Retina (tissue), 1 donor: ENCODE measurements at regions not wholly inside any gene's neighbourhood (a gene's known extent, or its start where the extent isn't known, plus 50 kb on each side); places are given as distances from the start of the nearest gene placed in this dataset.
A peak's percentile ranks its signal among the peaks of the same experiment; 100 is the strongest.

Experiments used
- DNase-seq: peaks from one replicate; pipeline ENCODE4 v3.0.0-alpha.2; 2016

DNA sequence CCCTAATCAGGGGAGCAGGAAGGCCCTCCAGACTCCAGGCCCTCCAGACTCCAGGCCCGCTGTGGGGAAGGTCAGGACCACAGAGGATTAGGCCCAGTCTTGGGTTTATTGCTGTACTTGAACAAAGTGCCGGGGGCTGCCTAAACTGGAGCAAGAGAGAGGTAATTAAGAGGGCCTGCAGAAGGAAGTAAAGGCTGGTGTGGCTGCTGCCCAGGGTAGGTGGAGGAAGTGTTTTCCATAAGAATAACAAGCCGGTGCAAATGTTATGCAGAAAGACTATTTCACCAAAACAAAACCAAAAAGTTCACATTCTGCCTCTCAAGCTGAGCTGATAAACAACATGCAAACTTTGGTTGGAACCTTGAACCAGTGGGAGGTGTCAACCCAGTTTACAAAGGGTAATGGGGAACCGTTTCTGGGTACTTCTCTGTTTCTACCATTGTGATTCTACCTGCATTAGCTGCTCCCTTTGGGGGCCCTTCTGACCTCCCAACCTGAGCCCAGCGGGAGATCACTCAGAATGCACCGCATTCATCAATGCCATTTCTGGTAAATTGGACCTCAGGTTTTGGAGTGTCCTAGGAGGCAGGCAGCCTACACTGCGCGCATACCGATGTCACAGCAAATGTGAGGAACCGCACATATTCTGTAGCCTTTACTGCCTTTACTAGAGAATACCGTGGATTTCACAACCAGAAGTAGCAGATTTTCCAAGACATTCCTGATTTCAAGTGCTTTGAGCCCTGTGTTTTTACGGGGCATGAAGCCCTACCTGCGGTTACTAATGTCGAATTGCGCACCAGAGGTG lies 59.7 kb upstream of the BCOR start:
- peak; percentile 25 for DNase-seq

DNA sequence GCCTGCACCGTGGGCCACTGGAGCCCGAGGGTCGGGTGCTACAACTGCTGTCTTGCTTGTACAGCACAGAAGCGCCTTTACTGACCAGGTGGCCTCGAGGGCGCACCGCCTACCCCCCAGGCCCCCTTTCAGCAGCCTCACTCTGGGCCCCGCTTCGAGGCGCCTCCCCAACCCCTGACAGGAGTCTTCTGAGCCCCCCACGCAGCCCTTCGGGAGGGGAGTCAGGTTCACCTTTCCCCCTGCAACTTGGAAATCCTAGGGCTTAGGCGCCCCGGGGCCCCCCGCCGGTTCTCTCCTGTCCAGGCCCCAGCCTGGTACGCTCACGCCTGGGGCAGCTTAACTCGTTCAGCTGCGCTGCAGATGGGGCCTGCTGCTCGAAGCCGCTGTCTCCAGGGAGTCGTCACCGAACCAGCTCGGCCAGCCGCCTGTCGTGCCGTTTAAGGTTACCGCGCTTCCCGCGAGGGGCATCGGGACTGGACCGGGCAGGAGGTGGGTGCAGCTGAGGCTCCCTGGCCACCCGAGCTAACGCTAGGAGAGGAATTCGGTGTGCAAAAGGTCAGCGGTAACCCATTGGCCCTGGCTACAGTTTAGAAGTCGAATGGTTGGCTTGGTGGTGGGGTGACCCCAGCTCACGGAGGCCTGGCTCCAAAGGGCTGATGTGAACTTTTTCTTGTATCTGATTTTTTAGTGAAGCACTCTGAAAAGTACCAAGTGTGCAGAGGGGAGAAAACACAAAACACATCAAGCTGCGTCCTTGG lies 58.9 kb upstream of the BCOR start:
- DNase-seq, result peak; percentile 54

DNA sequence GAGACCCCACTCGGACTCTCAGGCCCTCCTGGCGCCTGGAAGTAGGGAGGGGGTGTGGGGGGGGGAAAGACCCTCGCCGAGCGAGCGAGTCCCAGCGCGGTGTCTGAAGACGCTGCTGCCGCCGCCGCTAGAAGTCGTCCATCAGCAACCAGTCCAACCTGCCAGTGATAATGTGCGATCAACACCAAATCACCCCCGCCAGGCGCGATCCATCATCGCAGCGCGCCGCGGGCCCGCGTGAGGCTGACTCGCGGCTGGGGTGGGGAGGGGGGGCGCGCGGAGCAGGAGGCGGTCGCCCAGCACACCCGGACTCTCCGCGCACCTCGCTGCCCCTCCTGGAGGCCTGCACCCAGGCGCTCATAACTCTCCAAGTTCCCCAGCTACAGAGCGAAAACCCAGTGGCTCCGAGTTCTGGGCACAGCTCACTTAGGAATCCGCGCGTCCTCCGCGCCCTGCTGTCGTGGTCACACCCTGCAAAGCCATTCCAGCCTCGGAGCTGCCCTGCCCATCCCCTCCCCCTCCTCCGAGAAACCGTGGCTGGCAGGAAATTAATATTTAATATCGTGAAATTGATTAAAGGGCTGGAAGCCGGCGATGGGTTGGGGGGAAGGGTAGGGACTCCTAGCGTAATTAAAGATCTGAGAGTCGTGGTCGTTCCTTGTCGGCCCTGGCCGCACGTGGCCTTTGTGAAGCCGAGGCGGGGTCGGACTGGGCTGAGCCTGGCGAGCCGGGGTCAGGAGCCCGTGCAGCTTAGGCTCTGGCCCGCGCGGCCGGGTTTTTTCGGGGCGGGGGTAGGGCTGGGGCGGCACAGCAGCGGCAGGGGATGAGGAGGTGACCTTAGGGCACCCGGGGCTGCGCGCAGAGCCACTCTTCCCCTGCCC lies 58.1 kb upstream of the BCOR start:
- peak; percentile 79 for DNase-seq

DNA sequence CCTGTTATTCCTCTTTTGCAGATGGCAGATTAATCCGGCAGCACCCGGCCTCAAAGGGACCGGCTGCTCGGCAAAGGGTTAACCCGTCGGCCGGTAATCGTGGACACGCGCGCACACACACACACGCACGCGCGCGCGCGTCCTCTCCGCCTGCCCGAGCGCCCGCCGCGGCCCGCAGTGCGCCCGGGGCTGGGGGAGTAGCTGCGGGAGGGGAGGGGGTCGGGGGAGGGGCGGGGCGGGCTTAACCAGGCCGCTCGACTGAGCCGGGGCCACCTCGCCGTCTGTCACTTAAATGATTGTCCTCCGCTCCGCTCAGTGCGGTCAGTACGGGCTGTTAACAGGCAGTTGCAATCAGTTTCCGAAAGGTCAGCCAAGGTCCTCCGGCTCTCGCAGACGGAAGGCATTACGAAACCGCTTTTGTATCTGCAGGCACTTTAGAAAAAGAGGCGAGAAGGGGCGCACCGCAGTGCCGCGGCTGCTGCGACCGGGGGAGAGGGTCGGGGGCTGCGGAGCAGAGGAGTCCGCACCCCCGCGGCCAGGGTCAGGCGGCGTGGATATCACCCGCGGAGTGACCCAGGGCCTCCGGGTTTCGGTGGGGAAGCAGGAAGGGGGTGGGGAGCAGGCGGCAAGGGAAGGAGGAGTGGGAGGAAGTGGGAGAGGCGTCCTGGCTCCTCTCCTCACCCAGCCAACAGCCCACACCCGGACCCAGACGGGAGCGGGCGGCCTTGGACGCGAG lies 57.3 kb upstream of the BCOR start:
- DNase-seq, result no peak

DNA sequence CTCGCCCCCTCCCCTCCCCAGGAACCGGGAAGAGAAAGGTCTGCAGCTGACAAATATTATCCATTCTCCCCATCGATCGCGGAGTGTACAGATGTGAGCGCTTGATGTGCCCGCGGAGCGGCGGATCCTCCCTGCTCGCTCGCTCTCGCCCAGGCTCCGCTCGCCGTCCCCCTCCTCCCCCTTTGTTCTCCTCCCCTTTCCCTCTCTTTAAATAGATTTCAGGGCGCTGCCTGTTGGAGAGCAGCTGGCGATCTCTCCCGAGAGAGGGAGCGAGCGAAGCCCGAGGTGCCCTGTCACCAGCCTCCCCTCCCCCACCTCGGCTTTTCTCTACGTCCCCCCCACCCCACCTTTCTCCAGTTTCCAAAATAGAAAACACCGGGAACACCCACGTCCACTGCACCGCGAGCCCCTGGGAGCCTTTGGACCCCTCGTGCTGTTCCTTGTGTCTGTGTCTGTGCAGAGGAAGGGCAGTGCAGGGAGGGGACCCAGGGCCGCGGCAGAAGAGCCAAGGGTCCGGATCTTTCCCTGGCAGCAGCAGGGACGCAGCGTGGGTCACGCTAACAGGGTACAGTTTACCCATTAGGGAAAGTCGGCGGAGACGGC lies 56.6 kb upstream of the BCOR start:
- DNase-seq, result peak; percentile 83

DNA sequence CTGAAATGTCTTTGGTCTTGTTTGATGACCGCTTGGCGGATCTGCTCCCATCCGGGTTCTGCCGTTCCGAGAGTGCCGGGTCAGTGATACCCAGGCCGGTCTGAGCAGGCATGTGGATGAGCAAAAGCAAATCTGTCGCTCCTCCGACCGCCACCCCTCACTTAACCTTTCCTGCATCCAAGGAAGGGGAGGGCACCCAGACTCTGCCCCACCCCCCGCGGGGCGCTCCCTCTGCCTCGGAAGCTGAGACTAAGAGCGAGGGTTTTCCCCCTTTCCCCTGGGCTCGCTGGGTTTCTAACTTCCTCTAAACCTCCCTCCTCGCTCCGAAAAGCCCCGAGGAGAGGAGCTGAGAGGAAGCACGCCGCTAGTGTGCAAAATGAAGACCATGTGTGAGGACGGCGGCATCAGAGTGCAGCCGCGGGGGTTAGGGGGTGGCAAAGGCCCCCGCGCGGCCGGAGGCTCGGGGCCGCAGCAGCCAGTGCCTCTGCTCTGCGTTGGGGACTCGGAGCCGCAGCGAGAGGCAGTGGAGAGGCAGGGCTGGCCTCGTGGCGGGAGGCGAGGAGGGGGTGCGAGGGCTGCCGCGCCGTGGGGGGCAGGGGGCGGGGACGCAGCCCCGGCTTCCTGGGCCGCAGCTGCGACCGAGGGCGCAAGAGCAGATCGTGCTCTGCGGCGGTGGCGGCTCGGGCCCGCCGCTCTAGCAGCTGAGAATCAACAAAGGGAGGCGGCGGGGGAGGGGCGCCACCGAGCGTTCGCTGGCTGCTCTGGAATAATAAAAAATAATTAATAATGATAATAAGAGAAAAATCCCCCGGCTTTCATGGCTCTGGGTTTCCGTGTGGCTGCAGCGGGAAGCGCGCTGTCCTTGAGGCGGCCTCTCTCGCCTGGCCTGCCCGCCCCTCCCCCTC lies 55.8 kb upstream of the BCOR start:
- DNase-seq, result peak; percentile 80

DNA sequence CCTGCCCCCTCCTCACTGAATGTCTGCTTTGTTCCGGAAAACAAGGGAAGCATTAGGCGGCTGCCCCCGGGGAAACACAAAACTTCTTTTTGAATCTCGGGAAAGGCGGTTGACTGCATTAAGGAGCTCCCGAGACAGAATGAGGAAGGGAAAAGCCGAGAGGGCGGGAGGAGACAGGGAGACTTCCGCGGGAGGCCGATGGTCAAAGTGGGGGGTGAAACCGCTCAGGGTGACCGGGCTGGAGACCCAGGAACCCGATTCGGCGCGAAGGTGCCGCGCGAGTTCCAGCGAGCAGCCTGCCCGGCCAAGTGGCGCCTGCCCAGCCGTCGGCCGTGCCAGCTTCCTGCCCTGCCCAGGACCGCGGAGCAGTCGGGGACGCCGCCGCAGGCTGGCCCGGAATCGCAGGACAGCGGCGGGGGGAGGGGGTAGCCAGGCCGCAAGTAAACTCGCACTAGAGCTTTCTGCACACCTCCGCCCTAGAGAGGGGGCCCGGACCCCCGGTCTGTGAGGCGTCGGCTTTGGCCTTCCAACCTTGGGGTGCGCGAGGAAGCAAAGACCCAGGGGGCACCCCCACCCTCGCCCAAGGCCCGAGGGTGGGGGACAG lies 55.1 kb upstream of the BCOR start:
- peak; percentile 70 for DNase-seq

DNA sequence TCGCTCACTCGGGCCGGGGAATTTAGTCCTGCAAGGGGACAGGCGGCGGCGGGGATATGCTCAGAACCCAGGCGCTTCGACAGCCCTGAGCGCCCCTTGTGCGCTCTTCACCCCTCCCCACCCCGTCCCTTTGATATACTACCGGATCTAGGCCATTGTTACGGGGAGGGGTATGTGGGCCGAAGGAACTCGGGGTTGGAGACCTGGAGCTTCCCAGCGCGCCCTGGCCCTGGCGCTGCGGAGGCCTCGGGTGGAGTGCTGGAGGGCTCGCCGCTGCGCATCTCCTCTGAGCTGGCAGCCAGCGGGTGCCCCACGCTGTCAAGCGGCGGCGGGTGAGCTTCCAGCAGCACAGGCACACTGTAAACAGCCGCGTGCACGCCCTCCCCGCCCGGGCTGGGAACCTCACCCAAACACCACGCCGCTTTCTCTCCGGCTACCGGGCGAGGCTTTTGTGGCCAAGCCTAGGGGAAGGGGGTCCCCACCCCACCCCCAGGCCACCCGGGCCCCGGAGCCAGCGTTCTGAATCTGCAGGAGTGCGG lies 54.5 kb upstream of the BCOR start:
- peak; percentile 62 for DNase-seq

DNA sequence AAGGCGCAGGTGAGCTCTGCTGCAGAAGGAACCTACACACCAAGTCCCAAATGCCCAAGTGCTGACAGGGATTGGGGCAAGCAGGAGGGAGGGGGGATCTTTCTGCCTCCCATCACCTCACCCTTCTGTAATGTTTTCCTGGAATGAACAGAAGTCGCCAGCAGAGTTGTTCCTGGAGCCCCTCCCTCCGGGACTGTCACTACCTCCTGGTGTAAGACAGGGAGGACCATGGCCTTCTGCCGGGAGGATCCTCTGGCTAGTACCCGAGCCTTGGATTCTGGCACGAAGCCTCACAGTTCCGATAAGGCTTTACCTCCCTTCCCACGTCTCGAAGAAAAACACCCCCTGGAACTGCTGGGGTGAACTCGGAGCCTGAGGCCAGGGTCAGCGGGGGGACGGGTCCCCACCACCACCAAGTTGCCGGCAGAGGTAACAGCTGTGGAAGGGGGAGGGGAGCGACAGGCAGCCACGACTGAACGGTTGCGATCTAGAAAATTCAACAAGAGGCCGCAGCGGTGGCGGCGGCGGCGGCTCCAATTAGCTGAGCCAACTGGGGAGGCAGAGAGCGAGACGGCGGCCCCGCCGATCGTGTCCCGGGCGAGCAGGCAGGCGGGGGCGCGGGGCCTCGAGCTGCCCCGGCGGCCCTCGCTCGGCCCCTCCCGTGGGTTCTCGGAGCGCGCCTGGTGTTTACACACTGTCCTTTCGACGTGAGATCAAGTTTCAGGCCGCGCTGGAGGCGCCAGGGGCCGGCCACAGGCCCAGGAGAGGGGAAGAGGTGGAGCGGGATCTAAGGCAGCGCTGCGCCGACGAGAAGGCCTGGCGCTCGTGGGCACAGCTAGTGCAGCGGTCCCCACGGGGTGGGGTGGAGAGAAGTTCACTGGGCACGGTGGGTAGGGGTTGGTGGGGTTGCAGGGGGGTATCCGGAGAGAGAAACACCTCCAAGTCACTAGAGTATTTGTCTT lies 53.7 kb upstream of the BCOR start:
- peak; percentile 78 for DNase-seq

DNA sequence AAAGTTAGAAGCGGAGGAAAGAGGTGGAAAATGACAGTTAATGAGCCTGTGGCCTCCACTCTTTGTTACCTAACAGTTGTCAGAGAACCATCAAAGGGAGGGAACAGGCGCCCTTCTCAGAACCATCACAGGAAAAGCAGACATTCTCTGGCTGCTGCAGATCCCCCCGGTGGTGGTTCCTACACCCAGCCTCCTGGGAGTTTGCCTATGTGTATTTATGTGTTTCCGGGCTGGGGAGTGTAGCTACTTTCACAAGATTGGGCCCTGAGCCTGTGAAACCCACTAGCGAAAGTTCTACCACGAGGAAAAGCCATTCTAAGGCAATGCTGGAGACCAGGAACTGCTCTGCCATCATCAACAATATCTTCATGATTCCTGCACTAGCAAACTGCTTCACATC lies 52.7 kb upstream of the BCOR start:
- DNase-seq, result no peak

DNA sequence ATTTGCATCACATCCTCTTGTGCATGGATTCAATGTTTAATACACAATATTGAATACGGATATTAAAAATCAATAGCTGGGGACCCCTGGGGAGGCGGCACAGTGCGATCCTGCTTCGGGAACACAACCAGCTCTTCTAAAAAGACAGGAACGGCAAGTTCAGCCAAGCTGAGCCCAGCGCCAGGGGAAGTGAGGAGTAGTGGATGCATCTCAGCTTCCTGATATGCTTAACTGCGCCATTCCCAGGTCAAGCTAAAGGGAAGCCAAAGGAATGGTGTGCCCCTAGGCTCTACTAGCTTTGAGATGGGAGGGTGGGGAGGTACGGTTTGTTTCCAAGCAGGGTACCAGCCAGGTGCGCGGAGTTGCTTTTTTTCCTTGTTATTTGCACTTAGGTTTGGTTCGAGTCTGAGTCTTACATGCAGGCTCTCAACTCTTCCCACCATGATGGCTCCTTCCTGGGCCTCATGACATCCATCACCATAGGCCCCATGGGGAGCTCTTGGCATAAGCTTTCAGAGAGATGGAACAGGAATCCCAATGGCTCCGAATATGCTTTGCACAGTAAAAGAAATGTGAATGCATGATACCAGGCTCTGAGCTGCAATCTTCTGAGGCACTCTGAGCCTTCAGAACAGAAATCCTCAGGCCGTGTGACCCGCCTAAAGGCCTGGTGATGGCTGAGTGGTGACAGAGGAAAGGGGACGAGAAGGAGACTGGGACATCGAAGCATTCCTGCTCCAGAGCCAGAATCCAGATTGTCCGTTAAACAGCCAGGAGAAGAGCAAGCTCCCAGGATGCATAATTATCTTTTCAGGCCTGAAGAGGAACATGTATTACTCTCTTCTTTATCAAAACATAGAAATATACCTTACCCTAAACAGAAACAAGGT lies 51.8 kb upstream of the BCOR start:
- DNase-seq, result no peak

DNA sequence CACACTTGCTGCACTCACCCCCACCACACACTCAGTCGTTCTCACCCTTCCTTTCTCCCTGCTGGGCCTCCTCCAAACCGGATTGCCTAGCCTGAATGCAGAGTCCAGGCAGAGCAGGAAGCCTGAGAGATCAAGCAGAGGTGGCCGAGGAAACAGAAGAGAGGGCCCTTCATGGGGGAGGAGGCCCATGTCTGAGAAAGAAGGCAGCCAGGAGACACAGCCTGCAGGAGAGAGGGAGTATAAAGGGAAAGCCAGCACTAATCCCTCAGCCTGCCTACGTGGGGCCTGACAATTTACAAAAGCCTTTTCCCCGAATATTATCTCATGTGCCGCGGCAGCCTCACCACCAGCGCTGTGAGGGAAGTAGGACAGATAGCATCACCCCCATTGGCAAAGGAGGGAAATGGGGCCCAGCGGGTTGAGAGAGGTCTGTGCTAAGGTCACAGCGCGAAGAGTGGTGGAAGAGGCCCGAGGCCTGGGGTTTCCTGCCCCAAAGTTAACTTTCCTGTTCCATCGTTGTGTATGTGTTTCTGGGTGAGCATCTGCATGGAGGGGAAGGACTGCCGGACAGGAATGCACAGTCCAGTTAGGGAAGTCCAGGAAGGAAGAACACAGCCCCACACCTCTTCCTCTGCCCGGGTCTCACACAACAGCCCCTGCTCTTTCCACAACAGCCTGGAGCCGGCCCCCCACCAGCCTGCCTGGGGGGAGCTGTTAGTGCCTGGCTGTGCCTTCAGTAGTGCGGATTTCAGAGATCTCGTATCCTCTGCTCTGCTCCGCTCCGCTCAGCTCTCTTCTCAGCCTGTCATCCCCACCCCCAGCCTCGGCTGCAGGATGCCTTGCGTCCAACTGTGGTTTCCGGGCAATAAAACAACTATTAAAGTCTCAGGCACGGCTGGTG lies 50.9 kb upstream of the BCOR start:
- DNase-seq, result peak; percentile 46

DNA sequence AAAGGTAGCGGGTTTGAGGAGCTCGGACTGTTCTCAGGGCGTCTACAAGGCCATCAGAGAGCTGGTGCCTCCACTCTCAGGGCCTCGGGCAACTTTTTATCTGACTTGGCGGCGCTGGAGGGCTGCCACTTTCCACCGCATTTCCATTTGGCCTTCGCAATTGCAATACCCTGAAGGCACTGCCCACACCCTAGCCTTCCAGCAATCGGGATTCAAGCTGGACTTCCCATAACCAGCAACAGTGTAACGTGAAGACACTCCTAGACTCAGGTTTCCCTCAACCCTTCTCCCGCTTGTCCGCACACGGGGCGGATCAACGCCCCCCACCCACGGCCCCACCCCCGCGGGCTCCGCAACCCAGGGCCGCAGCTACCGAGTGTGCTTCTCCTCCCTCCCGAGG lies 50.2 kb upstream of the BCOR start:
- no peak for DNase-seq
